ENCODE measurements at regions not wholly inside any gene's neighbourhood (a gene's known extent, or its start where the extent isn't known, plus 50 kb on each side); places are given as distances from the start of the nearest gene placed in this dataset.

GRCh38 chr11:32187111-32187510 is 96.2 kb downstream of the RCN1 start (continued):
- TF ChIP-seq ZNF331 (CRISPR knock-in tag; IDR thresholded peaks at IDR 0.05; ENCODE audit: low read depth) (no peak), STAT1 (IDR thresholded peaks at IDR 0.05; ENCODE audit: unreplicated experiment) (no peak)
- TF ChIP-seq, protein P1, sequence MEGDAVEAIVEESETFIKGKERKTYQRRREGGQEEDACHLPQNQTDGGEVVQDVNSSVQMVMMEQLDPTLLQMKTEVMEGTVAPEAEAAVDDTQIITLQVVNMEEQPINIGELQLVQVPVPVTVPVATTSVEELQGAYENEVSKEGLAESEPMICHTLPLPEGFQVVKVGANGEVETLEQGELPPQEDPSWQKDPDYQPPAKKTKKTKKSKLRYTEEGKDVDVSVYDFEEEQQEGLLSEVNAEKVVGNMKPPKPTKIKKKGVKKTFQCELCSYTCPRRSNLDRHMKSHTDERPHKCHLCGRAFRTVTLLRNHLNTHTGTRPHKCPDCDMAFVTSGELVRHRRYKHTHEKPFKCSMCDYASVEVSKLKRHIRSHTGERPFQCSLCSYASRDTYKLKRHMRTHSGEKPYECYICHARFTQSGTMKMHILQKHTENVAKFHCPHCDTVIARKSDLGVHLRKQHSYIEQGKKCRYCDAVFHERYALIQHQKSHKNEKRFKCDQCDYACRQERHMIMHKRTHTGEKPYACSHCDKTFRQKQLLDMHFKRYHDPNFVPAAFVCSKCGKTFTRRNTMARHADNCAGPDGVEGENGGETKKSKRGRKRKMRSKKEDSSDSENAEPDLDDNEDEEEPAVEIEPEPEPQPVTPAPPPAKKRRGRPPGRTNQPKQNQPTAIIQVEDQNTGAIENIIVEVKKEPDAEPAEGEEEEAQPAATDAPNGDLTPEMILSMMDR (conservative IDR thresholded peaks at IDR 0.05; ENCODE audit: low read depth in 2 of 2), result no peak

DNA sequence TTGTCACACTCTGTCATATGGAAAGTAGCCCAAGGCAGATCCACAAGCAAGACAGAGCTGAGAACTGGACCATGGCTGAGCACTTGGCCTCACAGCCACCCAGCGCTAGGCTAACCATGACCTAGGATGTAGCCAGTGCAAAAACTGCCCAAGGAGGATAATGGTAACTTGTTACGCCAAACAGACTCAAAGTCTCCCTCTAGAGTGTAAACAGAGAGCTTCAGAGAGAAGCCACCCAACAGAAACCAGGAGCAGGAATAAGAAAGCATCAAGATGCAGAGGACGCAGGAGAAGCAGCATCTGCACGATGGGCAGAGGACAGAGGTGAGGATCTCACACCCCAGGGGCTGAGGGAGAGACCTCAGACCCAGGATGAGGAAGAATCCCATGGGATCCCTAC is 97.9 kb downstream of the RCN1 start:
- Histone ChIP-seq H2AFZ (no peak overlapping the region), H3K4me3 (no peak overlapping the region), H3F3A (replicated peaks; ENCODE audit: low read depth) (no peaks in the 10 kb centered on the region), H3K27ac (ENCODE audit: low read depth) (no peak overlapping the region), H3K9me2 (ENCODE audit: insufficient read depth) (no peaks in the 10 kb centered on the region), H3K27me3 (ENCODE audit: insufficient read depth) (no peaks in the 10 kb centered on the region), H4K20me1 (replicated peaks; ENCODE audit: insufficient read depth) (no peaks in the 10 kb centered on the region), H3K4me1 (ENCODE audit: insufficient read depth) (no peaks in the 10 kb centered on the region), H3K36me3 (ENCODE audit: insufficient read depth) (no peaks in the 10 kb centered on the region), H3K4me2 (no peak overlapping the region), H3K79me2 (replicated peaks; ENCODE audit: insufficient read depth) (no peaks in the 10 kb centered on the region)
- Mint-ChIP-seq H3K9me3 (no peaks in the 10 kb centered on the region), H3K27ac (no peak overlapping the region), H3K27me3 (ENCODE audit: insufficient read depth, low read depth, poor library complexity) (peaks cover 5% of the 10 kb centered on the region), H3K4me1 (no peaks in the 10 kb centered on the region), H3K36me3 (ENCODE audit: low read depth) (no peaks in the 10 kb centered on the region), H3K4me3 (no peak overlapping the region)
- ATAC-seq, result peak; percentile 54
- TF ChIP-seq, protein P1 (conservative IDR thresholded peaks at IDR 0.05; ENCODE audit: low read depth in 2 of 2), result peak; percentile 43 to 51; a peak in 3 of 4 replicates
- no peak for TF ChIP-seq NANOG (IDR thresholded peaks at IDR 0.05; ENCODE audit: borderline replicate concordance)
- peak; percentile 57 for DNase-seq (ENCODE audit: low spot score)

GRCh38 chr11:32196137-32196536 is 105.3 kb downstream of the RCN1 start:
- Mint-ChIP-seq H3K4me1 (peaks cover 8% of the 10 kb centered on the region; the same call in 2 of the 3 replicates), H3K27me3 (ENCODE audit: insufficient read depth, low read depth, poor library complexity) (peaks cover 5% of the 10 kb centered on the region), H3K27ac (no peak overlapping the region), H3K9me3 (no peaks in the 10 kb centered on the region), H3K36me3 (ENCODE audit: low read depth) (no peaks in the 10 kb centered on the region), H3K4me3 (no peak overlapping the region)
- Histone ChIP-seq H3K4me1 (ENCODE audit: insufficient read depth) (no peaks in the 10 kb centered on the region), H4K20me1 (replicated peaks; ENCODE audit: insufficient read depth) (no peaks in the 10 kb centered on the region), H3K27ac (ENCODE audit: low read depth) (no peak overlapping the region), H3F3A (replicated peaks; ENCODE audit: low read depth) (no peaks in the 10 kb centered on the region), H3K27me3 (ENCODE audit: insufficient read depth) (no peaks in the 10 kb centered on the region), H3K36me3 (ENCODE audit: insufficient read depth) (no peaks in the 10 kb centered on the region), H3K4me2 (no peak overlapping the region), H3K4me3 (no peak overlapping the region), H3K79me2 (replicated peaks; ENCODE audit: insufficient read depth) (no peaks in the 10 kb centered on the region), H3K9me2 (ENCODE audit: insufficient read depth) (0 out of 2 replicates have a peak, but pooled peaks cover 2% of the 10 kb centered on the region), H2AFZ (no peak overlapping the region)
- no peak for ATAC-seq
- DNase-seq (ENCODE audit: low spot score), result no peak
- no peak for TF ChIP-seq EZH2phosphoT487 (IDR thresholded peaks at IDR 0.05; ENCODE audit: unreplicated experiment)
- TF ChIP-seq, protein P2, sequence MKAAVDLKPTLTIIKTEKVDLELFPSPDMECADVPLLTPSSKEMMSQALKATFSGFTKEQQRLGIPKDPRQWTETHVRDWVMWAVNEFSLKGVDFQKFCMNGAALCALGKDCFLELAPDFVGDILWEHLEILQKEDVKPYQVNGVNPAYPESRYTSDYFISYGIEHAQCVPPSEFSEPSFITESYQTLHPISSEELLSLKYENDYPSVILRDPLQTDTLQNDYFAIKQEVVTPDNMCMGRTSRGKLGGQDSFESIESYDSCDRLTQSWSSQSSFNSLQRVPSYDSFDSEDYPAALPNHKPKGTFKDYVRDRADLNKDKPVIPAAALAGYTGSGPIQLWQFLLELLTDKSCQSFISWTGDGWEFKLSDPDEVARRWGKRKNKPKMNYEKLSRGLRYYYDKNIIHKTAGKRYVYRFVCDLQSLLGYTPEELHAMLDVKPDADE (IDR thresholded peaks at IDR 0.05), result no peak
- no peak for TF ChIP-seq ZNF331 (CRISPR knock-in tag; IDR thresholded peaks at IDR 0.05; ENCODE audit: low read depth)
- TF ChIP-seq JUNB (IDR thresholded peaks at IDR 0.05; ENCODE audit: unreplicated experiment), result no peak
- TF ChIP-seq STAT1 (IDR thresholded peaks at IDR 0.05; ENCODE audit: unreplicated experiment), result no peak
- TF ChIP-seq ZNF114 (CRISPR knock-in tag; IDR thresholded peaks at IDR 0.05), result no peak
- TF ChIP-seq REST (IDR thresholded peaks at IDR 0.05; ENCODE audit: unreplicated experiment), result no peak
- no peak for TF ChIP-seq EZH2 (IDR thresholded peaks at IDR 0.05; ENCODE audit: low read depth, unreplicated experiment)
- TF ChIP-seq POLR2AphosphoS5 (IDR thresholded peaks at IDR 0.05; ENCODE audit: low read depth), result no peak
- TF ChIP-seq NANOG (IDR thresholded peaks at IDR 0.05; ENCODE audit: borderline replicate concordance), result no peak

All from GM23338 (cell line).